OCI-LY3 (cell line): ENCODE measurements at regions not wholly inside any gene's neighbourhood (a gene's known extent, or its start where the extent isn't known, plus 50 kb on each side); places are given as distances from the start of the nearest gene placed in this dataset.

Experiments used
- EZH2phosphoT487 ChIP-seq: fragments of 200-600 bp; shearing (Covaris generic); IDR thresholded peaks from 2 replicates; pipeline ENCODE4 v1.6.1; 2018; ENCODE audit warnings: antibody characterized with exemption, mixed run types, low read depth
- TF ChIP-seq, protein P1 (sequence below): fragments of 200-600, 300-600 bp; sonication (generic); IDR thresholded peaks from 2 replicates; pipeline ENCODE4 v1.5.1; 2014; ENCODE audit warnings: antibody characterized with exemption, low read length, low read depth

DNA sequence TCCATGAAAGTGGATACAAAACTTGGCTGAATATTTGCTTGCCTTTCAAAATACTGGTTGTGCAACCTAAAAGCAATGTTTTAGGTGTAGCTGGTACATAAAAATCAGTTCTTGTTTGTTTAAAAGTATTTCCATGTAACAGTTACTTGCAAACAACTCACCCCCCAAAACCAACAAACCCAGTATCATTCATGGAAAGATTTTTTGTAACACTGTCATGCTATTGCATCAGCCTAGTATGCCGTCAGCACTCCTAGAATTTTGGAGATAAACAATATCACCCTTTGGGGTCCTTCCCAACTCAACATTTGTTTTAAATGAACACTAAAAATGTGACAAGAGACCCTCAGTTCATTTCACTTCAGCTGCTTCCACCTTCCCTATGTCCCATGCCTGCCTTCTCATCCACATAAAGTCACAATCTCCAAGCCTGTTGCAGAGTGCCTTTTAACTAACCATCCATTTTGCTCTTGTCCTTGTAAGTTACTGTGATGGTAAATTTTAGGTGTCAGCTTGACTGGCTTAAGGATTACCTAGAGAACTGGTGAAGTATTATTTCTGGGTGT is 425.3 kb downstream of the DUSP10 start:
- TF ChIP-seq, protein P1, sequence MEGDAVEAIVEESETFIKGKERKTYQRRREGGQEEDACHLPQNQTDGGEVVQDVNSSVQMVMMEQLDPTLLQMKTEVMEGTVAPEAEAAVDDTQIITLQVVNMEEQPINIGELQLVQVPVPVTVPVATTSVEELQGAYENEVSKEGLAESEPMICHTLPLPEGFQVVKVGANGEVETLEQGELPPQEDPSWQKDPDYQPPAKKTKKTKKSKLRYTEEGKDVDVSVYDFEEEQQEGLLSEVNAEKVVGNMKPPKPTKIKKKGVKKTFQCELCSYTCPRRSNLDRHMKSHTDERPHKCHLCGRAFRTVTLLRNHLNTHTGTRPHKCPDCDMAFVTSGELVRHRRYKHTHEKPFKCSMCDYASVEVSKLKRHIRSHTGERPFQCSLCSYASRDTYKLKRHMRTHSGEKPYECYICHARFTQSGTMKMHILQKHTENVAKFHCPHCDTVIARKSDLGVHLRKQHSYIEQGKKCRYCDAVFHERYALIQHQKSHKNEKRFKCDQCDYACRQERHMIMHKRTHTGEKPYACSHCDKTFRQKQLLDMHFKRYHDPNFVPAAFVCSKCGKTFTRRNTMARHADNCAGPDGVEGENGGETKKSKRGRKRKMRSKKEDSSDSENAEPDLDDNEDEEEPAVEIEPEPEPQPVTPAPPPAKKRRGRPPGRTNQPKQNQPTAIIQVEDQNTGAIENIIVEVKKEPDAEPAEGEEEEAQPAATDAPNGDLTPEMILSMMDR = no peak
- TF ChIP-seq EZH2phosphoT487 = no peak
